ENCODE measurements at regions not wholly inside any gene's neighbourhood (a gene's known extent, or its start where the extent isn't known, plus 50 kb on each side); places are given as distances from the start of the nearest gene placed in this dataset.

GRCh38 chr14:87076146-87076545 is 916.8 kb downstream of the GALC start:
- 24 to 41% (median 33%) methylated on average over 2 of the region's 2 CpGs for WGBS, 4 donors
- Histone ChIP-seq H3K4me1 (replicated peaks in 1 of 2) (no peaks in the 10 kb centered on the region), H3K27ac (no peak overlapping the region), H3K4me3 (no peak overlapping the region), H3K27me3 (no peaks in the 10 kb centered on the region), H3K9me3 (replicated peaks in 1 of 3) (no peaks in the 10 kb centered on the region), H3K36me3 (replicated peaks in 1 of 2) (no peaks in the 10 kb centered on the region)
- TF ChIP-seq CTCF (IDR thresholded peaks at IDR 0.05), result no peak
- no peak for TF ChIP-seq POLR2A (IDR thresholded peaks at IDR 0.05)
- DNase-seq, result no peak
- intact Hi-C loops (cut with DNase I), result no loop called here

DNA sequence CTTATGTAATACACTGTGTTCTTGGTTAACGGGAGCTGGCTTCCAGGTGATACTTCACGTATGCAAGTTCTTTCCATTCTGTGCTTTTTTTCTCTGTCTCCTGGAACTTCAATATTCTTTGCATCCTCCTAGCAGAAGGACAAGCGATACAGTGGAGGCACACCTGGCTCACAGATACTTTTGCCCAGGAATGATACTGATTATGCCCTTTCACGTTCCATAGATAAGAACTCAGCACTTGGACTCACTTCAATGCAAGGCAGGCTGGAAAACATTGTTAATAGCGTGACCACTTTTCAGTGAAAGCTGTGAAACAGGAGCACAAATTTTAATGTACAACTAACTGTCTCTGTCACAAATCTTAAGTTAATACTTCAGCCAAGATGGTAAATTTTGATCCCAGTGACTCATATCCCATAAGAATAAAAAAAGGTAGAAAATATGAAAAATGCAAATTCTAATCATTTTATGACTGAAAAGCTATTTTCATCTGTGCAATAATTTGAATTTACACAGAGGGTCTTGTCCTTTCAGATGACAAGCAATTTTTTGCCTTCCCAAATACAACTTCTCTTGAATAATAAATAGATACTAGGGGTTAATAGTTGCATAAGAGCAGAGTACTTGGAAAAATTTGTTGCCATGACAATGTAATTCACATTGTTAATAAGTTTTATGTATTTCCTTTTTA is 919.0 kb downstream of the GALC start:
- no peaks in the 10 kb centered on the region for H3K4me1 ChIP-seq (replicated peaks in 1 of 2)
- DNase-seq, result no peak
- no peaks in the 10 kb centered on the region for H3K27me3 ChIP-seq
- 75 to 78% (median 78%) methylated on average over 5 of the region's 5 CpGs for WGBS, 4 donors
- no peaks in the 10 kb centered on the region for H3K9me3 ChIP-seq (replicated peaks in 1 of 3)
- no peak overlapping the region for H3K4me3 ChIP-seq
- intact Hi-C loops (cut with DNase I), result no loop called here
- no peak overlapping the region for H3K27ac ChIP-seq
- TF ChIP-seq POLR2A (IDR thresholded peaks at IDR 0.05), result no peak
- no peak for TF ChIP-seq CTCF (IDR thresholded peaks at IDR 0.05)
- no peaks in the 10 kb centered on the region for H3K36me3 ChIP-seq (replicated peaks in 1 of 2)

- Histone ChIP-seq H3K4me1 (replicated peaks in 1 of 2) (no peaks in the 10 kb centered on the region), H3K9me3 (replicated peaks in 1 of 3) (no peaks in the 10 kb centered on the region), H3K27ac (no peak overlapping the region), H3K36me3 (replicated peaks in 1 of 2) (no peaks in the 10 kb centered on the region), H3K27me3 (no peaks in the 10 kb centered on the region), H3K4me3 (no peak overlapping the region)
- intact Hi-C loops (cut with DNase I), result no loop called here
- WGBS, 4 donors, result 87 to 94% (median 91%) methylated on average over 11 of the region's 11 CpGs
- DNase-seq, result no peak
- TF ChIP-seq POLR2A (IDR thresholded peaks at IDR 0.05) (no peak), CTCF (IDR thresholded peaks at IDR 0.05) (no peak)
Observed at GRCh38 chr14:87067591-87067990, 925.4 kb downstream of the GALC start.

GRCh38 chr14:87067061-87067460 is 925.9 kb downstream of the GALC start:
- no peaks in the 10 kb centered on the region for H3K4me1 ChIP-seq (replicated peaks in 1 of 2)
- no peaks in the 10 kb centered on the region for H3K27me3 ChIP-seq
- 58 to 72% (median 69%) methylated on average over 4 of the region's 4 CpGs for WGBS, 4 donors
- no peak for DNase-seq
- intact Hi-C loops (cut with DNase I), result no loop called here
- H3K36me3 ChIP-seq (replicated peaks in 1 of 2), result no peaks in the 10 kb centered on the region
- no peaks in the 10 kb centered on the region for H3K9me3 ChIP-seq (replicated peaks in 1 of 3)
- no peak overlapping the region for H3K27ac ChIP-seq
- TF ChIP-seq POLR2A (IDR thresholded peaks at IDR 0.05) (no peak), CTCF (IDR thresholded peaks at IDR 0.05) (no peak)
- no peak overlapping the region for H3K4me3 ChIP-seq

Data from adrenal gland (tissue), 9 donors.